CD4-positive, alpha-beta T cell (primary cell): ENCODE measurements at regions not wholly inside any gene's neighbourhood (a gene's known extent, or its start where the extent isn't known, plus 50 kb on each side); places are given as distances from the start of the nearest gene placed in this dataset.

Source experiments
- ATAC-seq: fragments of 200-7000 bp; cut with Tn5 transposase; one replicate; pipeline ENCODE4 v1.10.0; 2022; ENCODE audit warnings: mild to moderate bottlenecking; ENCODE audit not compliant: poor library complexity
- CTCF ChIA-PET: fragments of 350-600 bp; sonication (Branson Sonifier 250); formaldehyde crosslinking; loops from one replicate; lab custom pipeline; 2021; ENCODE audit warnings: antibody characterized with exemption, inconsistent platforms; lab: Charles Lee
- POLR2A ChIA-PET: fragments of 350-600 bp; sonication (Branson Sonifier 250); formaldehyde crosslinking; loops from one replicate; lab custom pipeline; 2021; ENCODE audit warnings: antibody characterized with exemption, inconsistent platforms; lab: Charles Lee
- DNase-seq, 14 experiments: peaks; one replicate each; pipeline ENCODE4 v3.0.0-alpha.2; 2013 to 2020; ENCODE audit warnings: mixed read lengths in 2 of 14
- H3K27ac ChIP-seq, 2 donors: one replicate each; pipeline versions ENCODE4 v1.5.1 to v1.7.0; 2013; ENCODE audit warnings: low read length in 2 of 2, low read depth in 1 of 2, mild to moderate bottlenecking in 1 of 2
- H3K27me3 ChIP-seq, 2 experiments: 1 replicate in 1 of 2; 2 replicates in 1 of 2; pipeline versions ENCODE4 v1.6.1 to v1.7.0; 2013; ENCODE audit warnings: low read length in 2 of 2, control low read depth in 1 of 2, mild to moderate bottlenecking in 1 of 2, moderate library complexity in 1 of 2; ENCODE audit not compliant: insufficient read depth in 2 of 2, control insufficient read depth in 1 of 2
- H3K36me3 ChIP-seq: one replicate; pipeline ENCODE4 v1.6.1; 2013; ENCODE audit warnings: low read length, control low read depth; ENCODE audit not compliant: insufficient read depth
- H3K4me1 ChIP-seq: one replicate; pipeline ENCODE4 v1.6.1; 2013; ENCODE audit warnings: low read length, control low read depth; ENCODE audit not compliant: insufficient read depth
- H3K4me3 ChIP-seq: one replicate; pipeline ENCODE4 v1.5.1; 2013; ENCODE audit warnings: mild to moderate bottlenecking, low read length, moderate library complexity
- H3K9me3 ChIP-seq, 2 experiments: 1 replicate in 1 of 2; 2 replicates in 1 of 2; pipeline versions ENCODE4 v1.6.1 to v1.7.0; 2013; ENCODE audit warnings: low read length in 2 of 2, mild to moderate bottlenecking in 2 of 2, control low read depth in 1 of 2, moderate library complexity in 1 of 2; ENCODE audit not compliant: control insufficient read depth in 1 of 2, insufficient read depth in 1 of 2
- H3K27ac Mint-ChIP-seq: one replicate; pipeline ENCODE4 v1.8.0; 2020; ENCODE audit warnings: mixed read lengths
- H3K27me3 Mint-ChIP-seq: one replicate; pipeline ENCODE4 v1.8.0; 2021; ENCODE audit warnings: mixed read lengths
- H3K36me3 Mint-ChIP-seq: one replicate; pipeline ENCODE4 v1.8.0; 2021; ENCODE audit warnings: low read depth, mixed read lengths
- H3K4me1 Mint-ChIP-seq: one replicate; pipeline ENCODE4 v1.8.0; 2021; ENCODE audit warnings: low read depth, mixed read lengths
- H3K4me3 Mint-ChIP-seq: one replicate; pipeline ENCODE4 v1.8.0; 2020; ENCODE audit warnings: mild to moderate bottlenecking, mixed read lengths
- H3K9me3 Mint-ChIP-seq: one replicate; pipeline ENCODE4 v1.8.0; 2020; ENCODE audit warnings: mixed read lengths
- CTCF ChIP-seq: fragments of 200-600 bp; IDR thresholded peaks from one replicate; pipeline ENCODE4 v1.8.0; 2022; ENCODE audit warnings: antibody characterized with exemption, mild to moderate bottlenecking
- intact Hi-C, 2 experiments: fragments of 100-400 bp; cut with DNase I in 1 of 2; cut with micrococcal nuclease in 1 of 2; formaldehyde crosslinking; loops; one replicate each; pipeline versions ENCODE4 v1.15.1 to v1.9.0; 2023 to 2025; cut with DNase I, micrococcal nuclease

DNA sequence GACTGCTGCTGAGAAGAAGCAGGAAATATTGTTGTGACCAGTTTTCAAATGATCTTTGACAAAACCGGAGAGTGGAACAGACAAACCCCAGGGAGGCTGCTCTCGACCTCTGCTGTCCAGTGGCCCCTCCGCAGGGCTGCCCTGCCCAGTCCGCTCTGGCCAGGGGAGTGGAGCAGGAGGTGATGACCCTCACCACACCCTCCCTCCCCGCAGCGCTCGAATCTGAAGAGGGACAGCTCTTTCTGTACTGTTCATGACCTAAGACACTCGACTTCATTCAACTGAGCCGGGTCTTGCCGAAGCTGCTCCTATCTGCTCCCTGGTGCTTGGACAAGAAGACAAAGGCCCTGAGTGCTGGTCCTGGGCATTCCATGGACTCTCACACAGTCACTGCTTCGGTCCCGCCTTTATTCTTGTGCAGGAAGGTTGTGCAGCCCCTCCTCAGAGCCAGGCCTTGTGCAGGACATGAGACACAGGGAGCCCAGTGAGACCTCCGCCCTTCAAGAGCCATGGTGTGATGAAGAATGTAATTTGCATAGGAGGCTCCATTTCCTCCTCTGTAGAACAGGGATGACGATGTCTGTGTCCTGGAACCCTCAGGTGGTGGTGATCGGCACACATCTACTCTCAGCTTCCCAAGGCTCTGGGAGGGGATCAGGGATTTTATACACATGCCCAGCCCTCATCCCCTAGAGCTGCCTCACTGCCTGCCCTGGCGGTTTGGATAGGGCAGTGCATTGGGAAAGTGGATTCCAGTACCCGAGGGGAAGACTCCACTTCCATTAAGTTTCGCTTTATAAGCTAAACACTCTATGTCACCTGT is 97.1 kb upstream of the PRR20G start:
- H3K9me3 Mint-ChIP-seq = no peaks in the 10 kb centered on the region
- Histone ChIP-seq H3K36me3 (no peaks in the 10 kb centered on the region), H3K9me3 (peaks cover 0 to 9% of the 10 kb centered on the region in 2 experiments), H3K4me3 (no peak overlapping the region), H3K27ac (no peak overlapping the region), H3K27me3 (peaks cover 0 to 5% of the 10 kb centered on the region in 2 experiments), H3K4me1 (no peaks in the 10 kb centered on the region)
- H3K27me3 Mint-ChIP-seq = peaks cover 5% of the 10 kb centered on the region
- no peaks in the 10 kb centered on the region for H3K4me1 Mint-ChIP-seq
- no peak overlapping the region for H3K27ac Mint-ChIP-seq
- ChIA-PET POLR2A (no interaction called here), CTCF (no interaction called here)
- ATAC-seq (no peak), DNase-seq (no peak)
- no peaks in the 10 kb centered on the region for H3K36me3 Mint-ChIP-seq
- TF ChIP-seq CTCF = no peak
- no peak overlapping the region for H3K4me3 Mint-ChIP-seq
- intact Hi-C loops = no loop called here

DNA sequence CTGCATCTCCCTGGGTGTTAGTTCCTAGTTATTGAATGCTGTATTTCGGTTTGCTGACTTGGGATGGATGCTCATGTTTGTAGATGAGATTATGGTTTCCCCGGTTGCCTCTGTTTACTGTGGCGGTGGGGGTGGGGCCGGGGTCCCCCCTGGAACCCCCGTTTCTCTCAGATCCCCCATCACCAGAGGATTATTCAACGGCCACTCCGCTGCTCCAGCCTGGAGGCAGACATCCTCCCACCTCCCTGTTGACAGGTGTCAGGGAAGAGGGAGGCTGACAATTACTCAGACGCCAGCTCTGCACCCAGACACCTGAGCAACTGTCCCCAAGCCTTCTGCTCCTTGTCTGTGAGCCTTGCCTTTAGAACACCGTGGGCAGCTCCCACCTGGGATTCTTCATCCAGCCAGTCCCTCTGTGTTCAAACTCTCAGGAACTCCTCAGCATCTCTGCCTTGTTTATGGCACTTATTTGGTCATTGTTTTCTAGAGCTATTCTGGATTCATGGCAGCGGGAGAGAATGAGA is 95.9 kb upstream of the PRR20G start:
- no peak overlapping the region for H3K4me3 ChIP-seq
- intact Hi-C loops = no loop called here
- H3K4me1 ChIP-seq = no peaks in the 10 kb centered on the region
- no peak for DNase-seq
- ATAC-seq = no peak
- no peaks in the 10 kb centered on the region for H3K9me3 Mint-ChIP-seq
- H3K27me3 ChIP-seq = peaks cover 0 to 5% of the 10 kb centered on the region in 2 experiments
- H3K27ac Mint-ChIP-seq = no peak overlapping the region
- TF ChIP-seq CTCF = no peak
- no peaks in the 10 kb centered on the region for H3K36me3 ChIP-seq
- H3K27me3 Mint-ChIP-seq = peaks cover 5% of the 10 kb centered on the region
- POLR2A ChIA-PET = no interaction called here
- no peaks in the 10 kb centered on the region for H3K4me1 Mint-ChIP-seq
- CTCF ChIA-PET = no interaction called here
- H3K36me3 Mint-ChIP-seq = no peaks in the 10 kb centered on the region
- H3K4me3 Mint-ChIP-seq = no peak overlapping the region
- no peak overlapping the region for H3K27ac ChIP-seq
- H3K9me3 ChIP-seq = peaks cover 0 to 9% of the 10 kb centered on the region in 2 experiments

DNA sequence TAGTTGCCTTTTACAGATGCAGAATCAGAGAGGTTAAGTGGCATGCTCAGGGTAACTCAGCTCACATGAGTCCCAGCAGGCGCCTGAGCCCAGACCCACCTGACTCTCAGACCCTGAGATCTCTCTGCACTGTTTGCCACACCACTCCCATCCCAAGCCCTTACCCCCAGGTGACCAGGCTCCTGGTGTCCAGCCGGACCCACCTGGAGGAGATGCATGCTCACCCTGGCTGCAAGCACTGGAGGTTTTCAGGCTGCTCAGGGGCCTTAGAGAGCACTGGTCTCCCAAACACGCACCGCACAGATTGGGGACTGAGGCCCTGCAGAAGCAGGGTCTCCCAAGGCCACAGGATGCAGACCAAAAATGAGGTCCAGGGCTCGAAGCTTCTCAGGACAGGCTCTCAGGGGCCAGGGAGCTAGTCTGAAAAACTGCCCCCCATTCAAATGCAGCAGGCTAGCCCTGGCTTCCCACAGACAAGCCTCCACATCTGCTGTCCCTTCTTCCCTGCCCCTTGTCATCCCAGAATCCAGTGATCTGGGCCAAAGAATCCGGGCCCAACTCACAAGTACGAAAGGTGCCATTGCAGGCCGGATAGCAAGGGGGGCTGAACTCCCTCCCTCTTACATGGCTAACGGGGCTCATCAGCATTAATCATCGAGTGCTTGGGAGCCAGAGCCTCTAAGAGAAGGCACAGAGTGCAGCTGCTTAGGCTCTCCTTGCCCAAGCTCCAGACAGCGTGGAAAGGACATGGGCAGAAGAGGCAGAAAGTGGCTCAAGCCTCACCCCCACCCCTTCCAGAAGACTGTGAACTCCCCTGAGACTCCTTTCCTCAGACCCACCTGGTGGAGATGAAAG is 90.2 kb upstream of the PRR20G start:
- Mint-ChIP-seq H3K4me3 (no peak overlapping the region), H3K36me3 (no peaks in the 10 kb centered on the region), H3K27ac (no peak overlapping the region), H3K27me3 (peaks cover 11% of the 10 kb centered on the region), H3K9me3 (no peaks in the 10 kb centered on the region), H3K4me1 (no peaks in the 10 kb centered on the region)
- Histone ChIP-seq H3K9me3 (peaks cover 0 to 11% of the 10 kb centered on the region in 2 experiments), H3K4me3 (no peak overlapping the region), H3K27ac (no peak overlapping the region), H3K27me3 (peaks cover 0 to 5% of the 10 kb centered on the region in 2 experiments), H3K4me1 (no peaks in the 10 kb centered on the region), H3K36me3 (no peaks in the 10 kb centered on the region)
- intact Hi-C loops = no loop called here
- TF ChIP-seq CTCF = no peak
- DNase-seq (no peak), ATAC-seq (no peak)
- ChIA-PET POLR2A (no interaction called here), CTCF (no interaction called here)
